Trophoblast cell (in vitro differentiated cells and primary cell): ENCODE measurements at regions not wholly inside any gene's neighbourhood (a gene's known extent, or its start where the extent isn't known, plus 50 kb on each side); places are given as distances from the start of the nearest gene placed in this dataset.

Source experiments
- DNase-seq, 2 donors: peaks; one replicate each; pipeline ENCODE4 v3.0.0-alpha.2; 2016
- H2AFZ ChIP-seq: 2 replicates; pipeline ENCODE4 v1.6.1; 2013; ENCODE audit warnings: low read length, moderate library complexity, mild to moderate bottlenecking; ENCODE audit not compliant: insufficient read depth, poor library complexity
- H2AK5ac ChIP-seq: 2 replicates; pipeline ENCODE4 v1.6.1; 2013; ENCODE audit warnings: mild to moderate bottlenecking, low read length
- H2BK120ac ChIP-seq: 2 replicates; pipeline ENCODE4 v1.6.1; 2013; ENCODE audit warnings: low read length, mild to moderate bottlenecking, moderate library complexity; ENCODE audit not compliant: insufficient read depth, poor library complexity
- H2BK12ac ChIP-seq: 2 replicates; pipeline ENCODE4 v1.6.1; 2013; ENCODE audit warnings: mild to moderate bottlenecking, low read length, moderate library complexity
- H2BK5ac ChIP-seq: 2 replicates; pipeline ENCODE4 v1.6.1; 2013; ENCODE audit warnings: low read length, low read depth, moderate library complexity, mild to moderate bottlenecking; ENCODE audit not compliant: poor library complexity
- H3K14ac ChIP-seq: 2 replicates; pipeline ENCODE4 v1.6.1; 2013; ENCODE audit warnings: mild to moderate bottlenecking, low read length
- H3K18ac ChIP-seq: 2 replicates; pipeline ENCODE4 v1.6.1; 2013; ENCODE audit warnings: mild to moderate bottlenecking, low read length
- H3K23ac ChIP-seq: 2 replicates; pipeline ENCODE4 v1.6.1; 2013; ENCODE audit warnings: low read length
- H3K27ac ChIP-seq: 2 replicates; pipeline ENCODE4 v1.5.1; 2013; ENCODE audit warnings: low read depth, mild to moderate bottlenecking, inconsistent platforms, low read length, moderate library complexity
- H3K27me3 ChIP-seq: 2 replicates; pipeline ENCODE4 v1.6.1; 2013; ENCODE audit warnings: inconsistent platforms, mild to moderate bottlenecking, low read length, moderate library complexity; ENCODE audit not compliant: insufficient read depth
- H3K36me3 ChIP-seq, 2 experiments: 1 replicate in 1 of 2; 2 replicates in 1 of 2; pipeline ENCODE4 v1.6.1; 2013; ENCODE audit warnings: low read length in 2 of 2, mild to moderate bottlenecking in 2 of 2, moderate library complexity in 1 of 2; ENCODE audit not compliant: insufficient read depth in 2 of 2, control insufficient read depth in 1 of 2
- H3K4ac ChIP-seq: 2 replicates; pipeline ENCODE4 v1.6.1; 2013; ENCODE audit warnings: low read depth, mild to moderate bottlenecking, low read length, moderate library complexity
- H3K4me1 ChIP-seq, 2 experiments: 1 replicate in 1 of 2; 2 replicates in 1 of 2; pipeline ENCODE4 v1.6.1; 2013; ENCODE audit warnings: low read length in 2 of 2, mild to moderate bottlenecking in 2 of 2, moderate library complexity in 1 of 2; ENCODE audit not compliant: insufficient read depth in 2 of 2, control insufficient read depth in 1 of 2
- H3K4me2 ChIP-seq: 2 replicates; pipeline ENCODE4 v1.6.1; 2013; ENCODE audit warnings: inconsistent platforms, mild to moderate bottlenecking, low read length, moderate library complexity
- H3K4me3 ChIP-seq: 2 replicates; pipeline ENCODE4 v1.5.1; 2013; ENCODE audit warnings: mild to moderate bottlenecking, low read depth, low read length, inconsistent platforms
- H3K79me1 ChIP-seq: one replicate; pipeline ENCODE4 v1.6.1; 2013; ENCODE audit warnings: low read length
- H3K79me2 ChIP-seq: 2 replicates; pipeline ENCODE4 v1.6.1; 2013; ENCODE audit warnings: low read length, mild to moderate bottlenecking; ENCODE audit not compliant: control insufficient read depth, insufficient read depth, poor library complexity
- H3K9ac ChIP-seq: 2 replicates; pipeline ENCODE4 v1.6.1; 2013; ENCODE audit warnings: mild to moderate bottlenecking, low read length
- H3K9me3 ChIP-seq: 2 replicates; pipeline ENCODE4 v1.6.1; 2013; ENCODE audit warnings: low read depth, mild to moderate bottlenecking, control low read depth, inconsistent platforms, low read length; ENCODE audit not compliant: insufficient read depth
- H4K12ac ChIP-seq: 2 replicates; pipeline ENCODE4 v1.6.1; 2013; ENCODE audit warnings: low read depth, mild to moderate bottlenecking, low read length, moderate library complexity
- H4K8ac ChIP-seq: 2 replicates; pipeline ENCODE4 v1.6.1; 2013; ENCODE audit warnings: low read depth, mild to moderate bottlenecking, low read length, moderate library complexity
- H4K91ac ChIP-seq: one replicate; pipeline ENCODE4 v1.6.1; 2013; ENCODE audit warnings: low read depth, mild to moderate bottlenecking, low read length, moderate library complexity
- WGBS: extraction: QIAGEN DNeasy Blood & Tissue Kit; methylation state at CpG from one replicate; pipeline ENCODE4 v1.1.7; 2013; ENCODE audit warnings: missing lambda C conversion rate; ENCODE audit not compliant: insufficient read length, insufficient coverage; ENCODE audit errors: extremely low coverage; 5-methylcytosine and 5-hydroxymethylcytosine counted together

DNA sequence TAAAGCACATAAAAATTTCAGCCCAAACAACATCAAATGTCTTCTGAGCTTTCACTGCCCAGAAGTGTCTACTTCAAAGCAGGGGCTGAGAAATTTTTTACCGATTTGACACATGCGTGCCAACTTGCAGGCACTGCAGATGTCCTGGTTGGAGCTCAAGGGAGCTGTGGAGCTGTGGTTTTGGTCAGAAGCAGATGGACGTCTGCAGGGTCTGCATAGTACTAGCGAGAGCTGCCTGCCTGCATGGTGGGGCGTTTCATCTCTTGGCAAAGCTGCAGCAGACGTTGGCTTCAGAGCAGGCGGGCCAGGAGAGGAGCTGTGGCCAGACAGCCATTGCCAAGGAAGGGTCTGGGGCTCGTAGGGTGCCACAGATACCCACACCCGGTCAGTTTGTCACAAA, 296.7 kb downstream of the GLRX3 start:
- DNase-seq = no peak
- Histone ChIP-seq H2BK5ac (no peak overlapping the region), H3K9ac (no peak overlapping the region), H3K4me2 (no peak overlapping the region), H2BK12ac (no peak overlapping the region), H3K36me3 (no peaks in the 10 kb centered on the region), H3K79me1 (no peaks in the 10 kb centered on the region), H2AK5ac (no peak overlapping the region), H3K4me1 (no peaks in the 10 kb centered on the region), H2BK120ac (no peak overlapping the region), H4K12ac (no peak overlapping the region), H3K27ac (no peak overlapping the region), H3K18ac (no peak overlapping the region), H3K79me2 (no peaks in the 10 kb centered on the region), H2AFZ (no peak overlapping the region), H3K14ac (no peak overlapping the region), H3K27me3 (no peaks in the 10 kb centered on the region), H3K9me3 (peaks cover 3% of the 10 kb centered on the region), H4K91ac (no peak overlapping the region), H4K8ac (no peak overlapping the region), H3K4me3 (no peak overlapping the region), H3K23ac (no peak overlapping the region), H3K4ac (no peak overlapping the region)
- no CpG with 5 or more reads among the region's 9 CpGs for WGBS

DNA sequence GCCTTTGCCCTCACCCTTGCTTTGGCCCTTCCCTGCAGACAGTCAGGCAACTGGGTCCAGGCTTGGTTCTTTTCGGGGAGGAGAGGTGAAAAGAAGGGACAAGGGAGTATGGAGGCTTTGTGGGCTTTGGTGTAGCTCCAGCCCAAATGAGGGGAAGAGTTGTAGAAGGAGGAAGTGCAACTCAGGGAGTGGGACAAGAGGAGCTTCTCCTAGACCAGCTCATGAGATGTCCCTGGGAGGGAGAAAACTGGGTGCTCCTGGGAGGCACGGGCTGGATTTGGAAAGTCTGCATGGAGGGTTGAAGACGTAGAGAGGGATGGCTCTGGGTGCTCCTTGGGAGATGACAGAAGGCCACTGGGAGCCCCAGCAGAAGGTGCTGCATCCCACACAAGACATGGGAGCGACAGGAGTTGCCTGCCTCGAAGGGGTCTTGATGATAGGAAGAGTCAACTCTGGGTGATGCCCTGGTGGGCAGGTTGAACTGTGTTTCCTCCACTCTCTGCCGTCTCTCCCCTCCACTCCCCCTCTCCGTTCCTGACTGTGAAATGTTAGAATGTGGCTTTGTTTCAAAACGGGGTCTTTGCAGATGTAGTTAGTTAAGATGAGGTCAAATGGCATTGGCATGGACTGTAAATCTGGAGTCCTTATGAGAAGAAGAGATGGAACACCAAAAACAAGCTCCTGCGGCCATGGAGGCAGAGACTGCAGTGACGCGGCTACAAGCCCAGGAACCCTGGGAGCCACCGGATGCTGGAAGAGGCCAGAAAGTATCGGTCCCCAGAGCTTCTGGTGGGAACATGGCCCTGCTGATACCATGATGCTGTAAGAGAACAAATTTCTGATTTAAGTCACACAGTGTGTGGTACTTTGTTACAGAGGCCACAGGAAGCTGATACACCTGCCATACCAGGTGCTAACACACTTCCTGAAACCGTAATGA, 298.5 kb downstream of the GLRX3 start:
- no peak overlapping the region for H2BK12ac ChIP-seq
- no peaks in the 10 kb centered on the region for H3K79me1 ChIP-seq
- WGBS = no CpG with 5 or more reads among the region's 14 CpGs
- no peak overlapping the region for H3K14ac ChIP-seq
- H4K91ac ChIP-seq = no peak overlapping the region
- H3K9me3 ChIP-seq = peaks cover 3% of the 10 kb centered on the region
- H4K8ac ChIP-seq = no peak overlapping the region
- no peak overlapping the region for H2BK120ac ChIP-seq
- H2AK5ac ChIP-seq = no peak overlapping the region
- no peak overlapping the region for H3K4me2 ChIP-seq
- H4K12ac ChIP-seq = no peak overlapping the region
- H3K23ac ChIP-seq = no peak overlapping the region
- H2AFZ ChIP-seq = no peak overlapping the region
- H3K9ac ChIP-seq = no peak overlapping the region
- H3K4me3 ChIP-seq = no peak overlapping the region
- no peaks in the 10 kb centered on the region for H3K27me3 ChIP-seq
- H3K79me2 ChIP-seq = no peaks in the 10 kb centered on the region
- H3K4ac ChIP-seq = no peak overlapping the region
- no peaks in the 10 kb centered on the region for H3K4me1 ChIP-seq
- H2BK5ac ChIP-seq = no peak overlapping the region
- H3K27ac ChIP-seq = no peak overlapping the region
- no peaks in the 10 kb centered on the region for H3K36me3 ChIP-seq
- no peak overlapping the region for H3K18ac ChIP-seq
- DNase-seq = no peak

DNA sequence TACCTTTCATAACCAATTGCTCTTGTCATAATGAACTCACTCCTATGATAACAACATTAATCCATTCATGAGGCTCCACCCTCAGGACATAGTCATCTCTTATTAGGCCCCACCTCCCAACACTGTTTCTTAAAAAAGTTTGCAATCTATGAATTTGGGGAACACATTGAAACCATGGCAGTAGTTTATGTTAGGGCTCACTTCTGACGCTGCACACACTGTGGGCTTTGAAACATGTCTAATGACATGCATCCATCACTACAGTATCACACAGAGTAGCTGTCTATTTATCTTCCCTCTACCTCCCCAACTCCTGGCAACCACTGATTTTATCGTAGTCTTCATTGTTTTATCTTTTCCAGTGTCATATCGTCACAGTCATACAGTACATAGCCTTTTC, 299.8 kb downstream of the GLRX3 start:
- Histone ChIP-seq H3K79me1 (no peaks in the 10 kb centered on the region), H2BK12ac (no peak overlapping the region), H2BK5ac (no peak overlapping the region), H3K27ac (no peak overlapping the region), H3K23ac (no peak overlapping the region), H3K4me1 (no peaks in the 10 kb centered on the region), H3K4me3 (no peak overlapping the region), H4K12ac (no peak overlapping the region), H3K9ac (no peak overlapping the region), H3K14ac (no peak overlapping the region), H3K9me3 (peaks cover 3% of the 10 kb centered on the region), H3K4me2 (no peak overlapping the region), H4K91ac (no peak overlapping the region), H3K27me3 (no peaks in the 10 kb centered on the region), H3K18ac (no peak overlapping the region), H2BK120ac (no peak overlapping the region), H3K79me2 (no peaks in the 10 kb centered on the region), H2AK5ac (no peak overlapping the region), H3K36me3 (no peaks in the 10 kb centered on the region), H3K4ac (no peak overlapping the region), H2AFZ (no peak overlapping the region), H4K8ac (no peak overlapping the region)
- no peak for DNase-seq
- WGBS = no CpG with 5 or more reads among the region's 3 CpGs

DNA sequence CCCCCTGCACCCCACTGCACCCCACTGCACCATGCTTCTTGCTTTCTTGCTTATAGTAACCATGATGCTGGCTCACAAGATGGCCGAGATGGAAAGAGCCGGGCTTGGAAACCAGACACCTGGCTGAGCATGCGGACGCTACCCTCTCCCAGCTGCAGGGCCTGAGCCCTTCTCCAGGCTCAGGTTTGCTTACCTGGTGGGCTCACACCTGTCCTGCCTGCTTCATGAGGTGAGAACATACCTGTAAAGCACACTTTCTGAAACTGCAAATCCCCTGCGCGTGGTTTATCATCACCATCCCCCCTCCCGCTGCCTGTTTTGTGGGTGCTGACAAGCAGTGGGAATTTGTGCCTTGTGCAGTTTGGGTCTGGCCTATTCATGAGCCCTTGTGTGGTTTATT, 302.7 kb downstream of the GLRX3 start:
- H2BK12ac ChIP-seq = no peak overlapping the region
- H4K91ac ChIP-seq = no peak overlapping the region
- H3K9ac ChIP-seq = no peak overlapping the region
- no peaks in the 10 kb centered on the region for H3K27me3 ChIP-seq
- H3K4me2 ChIP-seq = no peak overlapping the region
- no peak overlapping the region for H3K4me3 ChIP-seq
- no peaks in the 10 kb centered on the region for H3K36me3 ChIP-seq
- H3K27ac ChIP-seq = no peak overlapping the region
- H3K18ac ChIP-seq = no peak overlapping the region
- no peak overlapping the region for H3K14ac ChIP-seq
- H2AK5ac ChIP-seq = no peak overlapping the region
- no peak overlapping the region for H3K23ac ChIP-seq
- peaks cover 3% of the 10 kb centered on the region for H3K9me3 ChIP-seq
- H3K4me1 ChIP-seq = no peaks in the 10 kb centered on the region
- H2BK120ac ChIP-seq = no peak overlapping the region
- H2BK5ac ChIP-seq = no peak overlapping the region
- H3K4ac ChIP-seq = no peak overlapping the region
- H4K12ac ChIP-seq = no peak overlapping the region
- no peaks in the 10 kb centered on the region for H3K79me2 ChIP-seq
- no peak overlapping the region for H2AFZ ChIP-seq
- no peaks in the 10 kb centered on the region for H3K79me1 ChIP-seq
- no peak for DNase-seq
- WGBS = no CpG with 5 or more reads among the region's 7 CpGs
- no peak overlapping the region for H4K8ac ChIP-seq
